H9 (cell line): ENCODE measurements at regions not wholly inside any gene's neighbourhood (a gene's known extent, or its start where the extent isn't known, plus 50 kb on each side); places are given as distances from the start of the nearest gene placed in this dataset.

Experiments used
- DNase-seq: peaks from one replicate; pipeline ENCODE4 v3.0.0-alpha.2; 2017
- H2AFZ ChIP-seq: one replicate; pipeline ENCODE4 v1.6.1; 2013; ENCODE audit warnings: mild to moderate bottlenecking, low read length, control low read depth, moderate library complexity
- H2AK5ac ChIP-seq: 2 replicates; pipeline ENCODE4 v1.6.1; 2013; ENCODE audit warnings: low read length, control low read depth, mixed read lengths; ENCODE audit not compliant: insufficient read length
- H2BK120ac ChIP-seq: one replicate; pipeline ENCODE4 v1.6.1; 2013; ENCODE audit warnings: low read depth, mild to moderate bottlenecking, low read length, control low read depth, inconsistent platforms; ENCODE audit not compliant: poor library complexity, severe bottlenecking
- H2BK12ac ChIP-seq: 2 replicates; pipeline ENCODE4 v1.6.1; 2013; ENCODE audit warnings: low read length, control low read depth, mixed read lengths, low read depth; ENCODE audit not compliant: insufficient read length
- H2BK15ac ChIP-seq: 2 replicates; pipeline ENCODE4 v1.6.1; 2013; ENCODE audit warnings: low read depth, low read length, control low read depth
- H2BK20ac ChIP-seq: one replicate; pipeline ENCODE4 v1.6.1; 2013; ENCODE audit warnings: low read depth, mild to moderate bottlenecking, low read length, control low read depth, inconsistent platforms; ENCODE audit not compliant: poor library complexity, severe bottlenecking
- H2BK5ac ChIP-seq: 2 replicates; pipeline ENCODE4 v1.6.1; 2013; ENCODE audit warnings: low read length, control low read depth, mixed read lengths; ENCODE audit not compliant: insufficient read length
- H3K14ac ChIP-seq: 2 replicates; pipeline ENCODE4 v1.6.1; 2013; ENCODE audit warnings: low read length, control low read depth; ENCODE audit not compliant: insufficient read depth
- H3K18ac ChIP-seq: 2 replicates; pipeline ENCODE4 v1.6.1; 2013; ENCODE audit warnings: low read depth, mild to moderate bottlenecking, mixed read lengths, low read length, control low read depth; ENCODE audit not compliant: insufficient read length
- H3K23ac ChIP-seq: 2 replicates; pipeline ENCODE4 v1.6.1; 2013; ENCODE audit warnings: low read length, control low read depth, mixed read lengths, low read depth; ENCODE audit not compliant: insufficient read length
- H3K23me2 ChIP-seq: 2 replicates; pipeline ENCODE4 v1.6.1; 2013; ENCODE audit warnings: low read depth, mild to moderate bottlenecking, mixed read lengths, low read length, control low read depth; ENCODE audit not compliant: insufficient read length, poor library complexity, severe bottlenecking
- H3K27ac ChIP-seq: 2 replicates; pipeline ENCODE4 v1.5.1; 2013; ENCODE audit warnings: low read length, control low read depth, mixed read lengths, low read depth; ENCODE audit not compliant: insufficient read length
- H3K27me3 ChIP-seq: 2 replicates; pipeline ENCODE4 v1.6.1; 2013; ENCODE audit warnings: low read length, control low read depth, inconsistent platforms; ENCODE audit not compliant: insufficient read depth
- H3K4ac ChIP-seq: 2 replicates; pipeline ENCODE4 v1.6.1; 2013; ENCODE audit warnings: low read depth, mild to moderate bottlenecking, control low read depth, inconsistent platforms, low read length, moderate library complexity
- H3K4me1 ChIP-seq: 2 replicates; pipeline ENCODE4 v1.6.1; 2013; ENCODE audit warnings: low read length, control low read depth, inconsistent platforms; ENCODE audit not compliant: insufficient read depth
- H3K4me2 ChIP-seq: 2 replicates; pipeline ENCODE4 v1.6.1; 2013; ENCODE audit warnings: low read length, control low read depth, mixed read lengths; ENCODE audit not compliant: insufficient read length, insufficient read depth
- H3K56ac ChIP-seq: 2 replicates; pipeline ENCODE4 v1.6.1; 2013; ENCODE audit warnings: low read depth, mild to moderate bottlenecking, mixed read lengths, low read length, control low read depth; ENCODE audit not compliant: insufficient read length
- H3K79me1 ChIP-seq: 2 replicates; pipeline ENCODE4 v1.6.1; 2013; ENCODE audit warnings: low read depth, mild to moderate bottlenecking, moderate library complexity, low read length, control low read depth, inconsistent platforms; ENCODE audit not compliant: insufficient read depth, poor library complexity, severe bottlenecking
- H3K79me2 ChIP-seq: 2 replicates; pipeline ENCODE4 v1.6.1; 2013; ENCODE audit warnings: low read length, control low read depth, inconsistent platforms; ENCODE audit not compliant: insufficient read depth
- H3K9ac ChIP-seq: 2 replicates; pipeline ENCODE4 v1.6.1; 2013; ENCODE audit warnings: low read length, control low read depth, mixed read lengths; ENCODE audit not compliant: insufficient read length; ENCODE audit errors: extremely low read depth
- H3K9me3 ChIP-seq: one replicate; pipeline ENCODE4 v1.6.1; 2013; ENCODE audit warnings: low read depth, low read length, inconsistent platforms; ENCODE audit not compliant: control insufficient read depth
- H3T11ph ChIP-seq: one replicate; pipeline ENCODE4 v1.6.1; 2013; ENCODE audit warnings: mild to moderate bottlenecking, low read length, control low read depth, inconsistent platforms
- H4K20me1 ChIP-seq: one replicate; pipeline ENCODE4 v1.6.1; 2013; ENCODE audit not compliant: control insufficient read depth, insufficient read length, insufficient read depth
- H4K5ac ChIP-seq: 2 replicates; pipeline ENCODE4 v1.6.1; 2013; ENCODE audit warnings: low read depth, mild to moderate bottlenecking, mixed read lengths, low read length, control low read depth; ENCODE audit not compliant: insufficient read length
- H4K8ac ChIP-seq: replicated peaks from 2 replicates; pipeline ENCODE4 v1.6.1; 2013; ENCODE audit warnings: low read length, control low read depth, mixed read lengths, low read depth; ENCODE audit not compliant: insufficient read length
- H4K91ac ChIP-seq: 2 replicates; pipeline ENCODE4 v1.6.1; 2013; ENCODE audit warnings: low read depth, mild to moderate bottlenecking, moderate library complexity, mixed read lengths, low read length, control low read depth; ENCODE audit not compliant: insufficient read length
- H3K27ac Mint-ChIP-seq, 3 experiments: 2 replicates in 2 of 3; 3 replicates in 1 of 3; pipeline ENCODE4 v1.8.0; 2020 to 2021; ENCODE audit warnings: mixed read lengths in 3 of 3, mild to moderate bottlenecking in 1 of 3, moderate library complexity in 1 of 3
- H3K27me3 Mint-ChIP-seq: 2 replicates; pipeline ENCODE4 v1.8.0; 2021; ENCODE audit warnings: low read depth, mild to moderate bottlenecking, moderate library complexity, mixed read lengths
- H3K36me3 Mint-ChIP-seq, 3 experiments: 2 replicates in 2 of 3; 3 replicates in 1 of 3; pipeline ENCODE4 v1.8.0; 2020 to 2021; ENCODE audit warnings: low read depth in 3 of 3, mixed read lengths in 3 of 3; ENCODE audit not compliant: insufficient read depth in 1 of 3
- H3K4me1 Mint-ChIP-seq, 2 experiments: 2 replicates each; pipeline ENCODE4 v1.8.0; 2020; ENCODE audit warnings: mixed read lengths in 2 of 2
- H3K4me3 Mint-ChIP-seq, 2 experiments: 2 replicates in 1 of 2; 3 replicates in 1 of 2; pipeline ENCODE4 v1.8.0; 2020 to 2021; ENCODE audit warnings: mild to moderate bottlenecking in 2 of 2, mixed read lengths in 2 of 2, moderate library complexity in 1 of 2
- H3K9me3 Mint-ChIP-seq, 2 experiments: 2 replicates in 1 of 2; 3 replicates in 1 of 2; pipeline ENCODE4 v1.8.0; 2020; ENCODE audit warnings: mild to moderate bottlenecking in 2 of 2, mixed read lengths in 2 of 2, moderate library complexity in 1 of 2
- CTCF ChIP-seq: fragments of 200-600 bp; sonication (generic); conservative IDR thresholded peaks from 3 replicates; pipeline ENCODE4 v1.8.0; 2021; ENCODE audit warnings: antibody characterized with exemption, mild to moderate bottlenecking
- WGBS: extraction: QIAGEN DNeasy Blood & Tissue Kit; methylation state at CpG from one replicate; pipeline ENCODE4 v1.1.7; 2013; ENCODE audit warnings: missing lambda C conversion rate, low lambda C conversion rate, mixed read lengths; ENCODE audit not compliant: insufficient read length; ENCODE audit errors: extremely low coverage; 5-methylcytosine and 5-hydroxymethylcytosine counted together

GRCh38 chr16:65965628-65966027, 400.9 kb upstream of the CDH5 start:
- no peak for DNase-seq
- Histone ChIP-seq H3K79me2 (no peaks in the 10 kb centered on the region), H2BK20ac (no peak overlapping the region), H3K23me2 (no peaks in the 10 kb centered on the region), H4K20me1 (no peaks in the 10 kb centered on the region), H2AFZ (no peak overlapping the region), H2BK15ac (no peak overlapping the region), H3K14ac (no peak overlapping the region), H3K18ac (no peak overlapping the region), H3K79me1 (no peaks in the 10 kb centered on the region), H4K5ac (no peak overlapping the region), H3K4me2 (no peak overlapping the region), H3K9me3 (no peaks in the 10 kb centered on the region), H3K4me1 (no peaks in the 10 kb centered on the region), H3K23ac (no peak overlapping the region), H4K8ac (no peak overlapping the region), H3K27ac (no peak overlapping the region), H2BK5ac (no peak overlapping the region), H3K9ac (no peak overlapping the region), H2AK5ac (no peak overlapping the region), H2BK120ac (no peak overlapping the region), H3K27me3 (no peaks in the 10 kb centered on the region), H2BK12ac (no peak overlapping the region), H3K4ac (no peak overlapping the region), H3K56ac (no peak overlapping the region), H3T11ph (no peak overlapping the region), H4K91ac (no peak overlapping the region)
- H3K4me3 Mint-ChIP-seq = no peak overlapping the region
- H3K4me1 Mint-ChIP-seq = peaks cover 6 to 10% of the 10 kb centered on the region in 2 experiments
- peaks cover 0 to 5% of the 10 kb centered on the region in 2 experiments; a peak in 2 of 5 replicates for H3K9me3 Mint-ChIP-seq
- no peak overlapping the region for H3K27ac Mint-ChIP-seq
- TF ChIP-seq CTCF = no peak
- WGBS = no CpG with 5 or more reads among the region's 6 CpGs
- peaks cover 3% of the 10 kb centered on the region for H3K27me3 Mint-ChIP-seq
- peaks cover 0 to 4% (median 0%) of the 10 kb centered on the region in 3 experiments; a peak in 2 of 7 replicates for H3K36me3 Mint-ChIP-seq
